MCF 10A (cell line): ENCODE measurements at regions not wholly inside any gene's neighbourhood (a gene's known extent, or its start where the extent isn't known, plus 50 kb on each side); places are given as distances from the start of the nearest gene placed in this dataset.

ENCODE experiments used
- BruUV-seq: library from RNA; stranded (reverse); fragments of 400-500 nt; replicated peaks from 2 replicates; lab custom pipeline; 2021; lab: Mats Ljungman, UMichigan
- CTCF ChIA-PET: fragments of 300-600 bp; sonication (Branson Sonifier 250); formaldehyde crosslinking; extraction: SDS; loops from one replicate; lab custom pipeline; 2021; ENCODE audit warnings: antibody characterized with exemption, inconsistent platforms; lab: Yijun Ruan, JAX
- POLR2A ChIA-PET: fragments of 300-600, 350-650 bp; sonication (Branson Sonifier 250); formaldehyde crosslinking; extraction: SDS; loops from one replicate; lab custom pipeline; 2020; ENCODE audit warnings: antibody characterized with exemption, inconsistent platforms; lab: Yijun Ruan, JAX
- DNase-seq: peaks from one replicate; pipeline ENCODE4 v3.0.0-alpha.2; 2018; ENCODE audit not compliant: unreplicated experiment
- H3K27ac Mint-ChIP-seq: one replicate; pipeline ENCODE4 v1.8.0; 2022; ENCODE audit warnings: mild to moderate bottlenecking, low read depth, mixed read lengths; ENCODE audit not compliant: unreplicated experiment
- H3K27me3 Mint-ChIP-seq: one replicate; pipeline ENCODE4 v1.8.0; 2022; ENCODE audit warnings: mixed read lengths; ENCODE audit not compliant: insufficient read depth, unreplicated experiment
- H3K36me3 Mint-ChIP-seq: one replicate; pipeline ENCODE4 v1.8.0; 2022; ENCODE audit warnings: mild to moderate bottlenecking, moderate library complexity, mixed read lengths; ENCODE audit not compliant: insufficient read depth, unreplicated experiment
- H3K4me1 Mint-ChIP-seq: one replicate; pipeline ENCODE4 v1.8.0; 2022; ENCODE audit warnings: mixed read lengths; ENCODE audit not compliant: insufficient read depth, unreplicated experiment
- H3K4me3 Mint-ChIP-seq: one replicate; pipeline ENCODE4 v1.8.0; 2022; ENCODE audit warnings: mild to moderate bottlenecking, moderate library complexity, mixed read lengths; ENCODE audit not compliant: unreplicated experiment
- H3K9me3 Mint-ChIP-seq: one replicate; pipeline ENCODE4 v1.8.0; 2022; ENCODE audit warnings: mixed read lengths; ENCODE audit not compliant: unreplicated experiment
- CTCF ChIP-seq: fragments of 200-600 bp; IDR thresholded peaks from one replicate; pipeline ENCODE4 v1.8.0; 2022; ENCODE audit warnings: antibody characterized with exemption, mild to moderate bottlenecking; ENCODE audit not compliant: unreplicated experiment
- intact Hi-C: fragments of 100-400 bp; cut with micrococcal nuclease; formaldehyde crosslinking; loops from 2 replicates; pipeline ENCODE4 v1.14.1; 2022

GRCh38 chr2:222372993-222373392 is 51.4 kb upstream of the SGPP2 start:
- no peak for TF ChIP-seq CTCF
- ChIA-PET CTCF (interaction anchor here (0.6 to 0.7 kb wide), 3 partner anchors 9 to 42 kb away, joined by 3 to 5 read pairs (median 3); no protein-coding TSS in a partner anchor), POLR2A (interaction anchor here (0.7 kb wide), 1 partner anchor 22 kb away, joined by 4 read pairs; no protein-coding TSS in a partner anchor)
- Mint-ChIP-seq H3K27me3 (no peaks in the 10 kb centered on the region), H3K27ac (no peak overlapping the region), H3K4me1 (no peaks in the 10 kb centered on the region), H3K9me3 (peaks cover 11% of the 10 kb centered on the region), H3K4me3 (no peak overlapping the region), H3K36me3 (no peaks in the 10 kb centered on the region)
- BruUV-seq = no TSS peak
- intact Hi-C loops = no loop called here
- DNase-seq = no peak
